ENCODE measurements at regions not wholly inside any gene's neighbourhood (a gene's known extent, or its start where the extent isn't known, plus 50 kb on each side); places are given as distances from the start of the nearest gene placed in this dataset.

GRCh38 chr5:100311806-100312205, 223.4 kb upstream of the FAM174A start:
- Mint-ChIP-seq H3K36me3 (no peaks in the 10 kb centered on the region), H3K27me3 (no peaks in the 10 kb centered on the region)

GRCh38 chr5:100306000-100306399, 229.2 kb upstream of the FAM174A start:
- H3K27ac Mint-ChIP-seq: no peak overlapping the region
- H3K4me1 Mint-ChIP-seq: no peaks in the 10 kb centered on the region
- no peaks in the 10 kb centered on the region for H3K27me3 Mint-ChIP-seq
- no peaks in the 10 kb centered on the region for H3K9me3 Mint-ChIP-seq
- DNase-seq: no peak
- H3K36me3 Mint-ChIP-seq: no peaks in the 10 kb centered on the region
- H3K4me3 Mint-ChIP-seq: no peak overlapping the region

More at GRCh38 chr5:100311806-100312205, 223.4 kb upstream of the FAM174A start:
- Mint-ChIP-seq H3K27ac (no peak overlapping the region), H3K4me3 (no peak overlapping the region), H3K4me1 (no peaks in the 10 kb centered on the region), H3K9me3 (peaks cover 10% of the 10 kb centered on the region)
- no peak for DNase-seq

GRCh38 chr5:100303216-100303615, 232.0 kb upstream of the FAM174A start:
- H3K27me3 Mint-ChIP-seq: no peaks in the 10 kb centered on the region
- H3K27ac Mint-ChIP-seq: no peak overlapping the region
- no peaks in the 10 kb centered on the region for H3K4me1 Mint-ChIP-seq
- no peak for DNase-seq
- H3K9me3 Mint-ChIP-seq: no peaks in the 10 kb centered on the region
- H3K4me3 Mint-ChIP-seq: no peak overlapping the region
- no peaks in the 10 kb centered on the region for H3K36me3 Mint-ChIP-seq

GRCh38 chr5:100299261-100299660, 235.9 kb upstream of the FAM174A start:
- no peaks in the 10 kb centered on the region for H3K4me1 Mint-ChIP-seq
- H3K9me3 Mint-ChIP-seq: no peaks in the 10 kb centered on the region
- no peaks in the 10 kb centered on the region for H3K36me3 Mint-ChIP-seq

GRCh38 chr5:100276071-100276470, 259.1 kb upstream of the FAM174A start:
- Mint-ChIP-seq H3K27ac (no peak overlapping the region), H3K36me3 (no peaks in the 10 kb centered on the region), H3K4me1 (no peaks in the 10 kb centered on the region), H3K27me3 (no peaks in the 10 kb centered on the region), H3K9me3 (peaks cover 4% of the 10 kb centered on the region), H3K4me3 (no peak overlapping the region)
- DNase-seq: no peak

More at GRCh38 chr5:100299261-100299660, 235.9 kb upstream of the FAM174A start:
- no peak for DNase-seq
- no peaks in the 10 kb centered on the region for H3K27me3 Mint-ChIP-seq
- no peak overlapping the region for H3K27ac Mint-ChIP-seq
- H3K4me3 Mint-ChIP-seq: no peak overlapping the region

- H3K4me3 Mint-ChIP-seq: no peak overlapping the region
- H3K4me1 Mint-ChIP-seq: no peaks in the 10 kb centered on the region
- H3K9me3 Mint-ChIP-seq: peaks cover 4% of the 10 kb centered on the region
- no peaks in the 10 kb centered on the region for H3K36me3 Mint-ChIP-seq
- H3K27ac Mint-ChIP-seq: no peak overlapping the region
- no peak for DNase-seq
- H3K27me3 Mint-ChIP-seq: no peaks in the 10 kb centered on the region
Measured at GRCh38 chr5:100275631-100276030, 259.5 kb upstream of the FAM174A start.

GRCh38 chr5:100273846-100274580, 261.2 kb upstream of the FAM174A start:
- DNase-seq: no peak
- H3K36me3 Mint-ChIP-seq: no peaks in the 10 kb centered on the region
- H3K27ac Mint-ChIP-seq: no peak overlapping the region
- H3K27me3 Mint-ChIP-seq: no peaks in the 10 kb centered on the region
- no peaks in the 10 kb centered on the region for H3K4me1 Mint-ChIP-seq
- H3K9me3 Mint-ChIP-seq: no peaks in the 10 kb centered on the region
- H3K4me3 Mint-ChIP-seq: no peak overlapping the region

GRCh38 chr5:100270023-100270771, 265.0 kb upstream of the FAM174A start:
- DNase-seq: no peak
- H3K36me3 Mint-ChIP-seq: no peaks in the 10 kb centered on the region

GRCh38 chr5:100260968-100261367, 274.2 kb upstream of the FAM174A start:
- Mint-ChIP-seq H3K36me3 (no peaks in the 10 kb centered on the region), H3K27ac (no peak overlapping the region), H3K27me3 (peaks cover 4% of the 10 kb centered on the region), H3K4me3 (no peak overlapping the region), H3K9me3 (no peaks in the 10 kb centered on the region), H3K4me1 (no peaks in the 10 kb centered on the region)
- DNase-seq: no peak

More at GRCh38 chr5:100270023-100270771, 265.0 kb upstream of the FAM174A start:
- H3K9me3 Mint-ChIP-seq: no peaks in the 10 kb centered on the region
- H3K27me3 Mint-ChIP-seq: no peaks in the 10 kb centered on the region
- no peak overlapping the region for H3K27ac Mint-ChIP-seq
- H3K4me1 Mint-ChIP-seq: no peaks in the 10 kb centered on the region
- no peak overlapping the region for H3K4me3 Mint-ChIP-seq

GRCh38 chr5:100252944-100253343, 282.2 kb upstream of the FAM174A start:
- no peak overlapping the region for H3K27ac Mint-ChIP-seq
- H3K27me3 Mint-ChIP-seq: no peaks in the 10 kb centered on the region
- no peak overlapping the region for H3K4me3 Mint-ChIP-seq
- DNase-seq: no peak
- no peaks in the 10 kb centered on the region for H3K9me3 Mint-ChIP-seq
- no peaks in the 10 kb centered on the region for H3K4me1 Mint-ChIP-seq
- H3K36me3 Mint-ChIP-seq: no peaks in the 10 kb centered on the region

- no peaks in the 10 kb centered on the region for H3K9me3 Mint-ChIP-seq
- DNase-seq: no peak
- no peaks in the 10 kb centered on the region for H3K4me1 Mint-ChIP-seq
- H3K36me3 Mint-ChIP-seq: no peaks in the 10 kb centered on the region
- no peak overlapping the region for H3K27ac Mint-ChIP-seq
- H3K4me3 Mint-ChIP-seq: no peak overlapping the region
- no peaks in the 10 kb centered on the region for H3K27me3 Mint-ChIP-seq
Measured at GRCh38 chr5:100252037-100252436, 283.1 kb upstream of the FAM174A start.

GRCh38 chr5:100249884-100250269, 285.3 kb upstream of the FAM174A start:
- H3K27me3 Mint-ChIP-seq: no peaks in the 10 kb centered on the region
- H3K4me3 Mint-ChIP-seq: no peak overlapping the region
- H3K9me3 Mint-ChIP-seq: no peaks in the 10 kb centered on the region
- no peak for DNase-seq
- H3K36me3 Mint-ChIP-seq: no peaks in the 10 kb centered on the region
- no peaks in the 10 kb centered on the region for H3K4me1 Mint-ChIP-seq
- no peak overlapping the region for H3K27ac Mint-ChIP-seq

GRCh38 chr5:100249211-100249883, 285.8 kb upstream of the FAM174A start:
- no peak overlapping the region for H3K27ac Mint-ChIP-seq
- no peak overlapping the region for H3K4me3 Mint-ChIP-seq
- no peaks in the 10 kb centered on the region for H3K4me1 Mint-ChIP-seq
- H3K27me3 Mint-ChIP-seq: no peaks in the 10 kb centered on the region
- H3K36me3 Mint-ChIP-seq: no peaks in the 10 kb centered on the region
- H3K9me3 Mint-ChIP-seq: no peaks in the 10 kb centered on the region
- no peak for DNase-seq

- H3K36me3 Mint-ChIP-seq: no peaks in the 10 kb centered on the region
- peaks cover 8% of the 10 kb centered on the region for H3K9me3 Mint-ChIP-seq
- no peaks in the 10 kb centered on the region for H3K27me3 Mint-ChIP-seq
- H3K4me1 Mint-ChIP-seq: no peaks in the 10 kb centered on the region
- H3K4me3 Mint-ChIP-seq: no peak overlapping the region
- H3K27ac Mint-ChIP-seq: no peak overlapping the region
- no peak for DNase-seq
Measured at GRCh38 chr5:100232736-100233135, 302.4 kb upstream of the FAM174A start.

- no peaks in the 10 kb centered on the region for H3K4me1 Mint-ChIP-seq
- no peak for DNase-seq
- no peak overlapping the region for H3K27ac Mint-ChIP-seq
- H3K27me3 Mint-ChIP-seq: no peaks in the 10 kb centered on the region
- H3K4me3 Mint-ChIP-seq: no peak overlapping the region
- no peaks in the 10 kb centered on the region for H3K9me3 Mint-ChIP-seq
- H3K36me3 Mint-ChIP-seq: no peaks in the 10 kb centered on the region
Measured at GRCh38 chr5:100188778-100189177, 346.4 kb upstream of the FAM174A start.

Data from activated naive CD8-positive, alpha-beta T cell treated with anti-CD3 and anti-CD28 coated beads for 36 hours (primary cell).